ENCODE measurements at regions not wholly inside any gene's neighbourhood (a gene's known extent, or its start where the extent isn't known, plus 50 kb on each side); places are given as distances from the start of the nearest gene placed in this dataset.

GRCh38 chr5:37902323-37902722 lies 62.5 kb upstream of the GDNF start:
- TF ChIP-seq CTCF (conservative IDR thresholded peaks at IDR 0.05; ENCODE audit: low read depth in 2 of 2) (no peak), ETS1 (IDR thresholded peaks at IDR 0.05) (no peak), POLR2AphosphoS5 (IDR thresholded peaks at IDR 0.05; ENCODE audit: low read depth) (no peak), EZH2 (IDR thresholded peaks at IDR 0.05; ENCODE audit: low read depth, unreplicated experiment) (no peak), EZH2phosphoT487 (IDR thresholded peaks at IDR 0.05; ENCODE audit: unreplicated experiment) (no peak), ZNF114 (CRISPR knock-in tag; IDR thresholded peaks at IDR 0.05) (no peak), CREB1 (CRISPR knock-in tag; IDR thresholded peaks at IDR 0.05; ENCODE audit: low read depth) (no peak), REST (IDR thresholded peaks at IDR 0.05; ENCODE audit: unreplicated experiment) (no peak), STAT1 (IDR thresholded peaks at IDR 0.05; ENCODE audit: unreplicated experiment) (no peak), JUNB (IDR thresholded peaks at IDR 0.05; ENCODE audit: unreplicated experiment) (no peak), ZNF462 (CRISPR knock-in tag; IDR thresholded peaks at IDR 0.05) (no peak)
